Ishikawa (cell line): ENCODE measurements at regions not wholly inside any gene's neighbourhood (a gene's known extent, or its start where the extent isn't known, plus 50 kb on each side); places are given as distances from the start of the nearest gene placed in this dataset.

Source experiments
- CEBPB ChIP-seq: IDR thresholded peaks from 2 replicates; pipeline ENCODE4 v1.6.1; 2012
- CREB1 ChIP-seq: IDR thresholded peaks from 2 replicates; pipeline ENCODE4 v1.6.1; 2012; ENCODE audit warnings: low read depth
- EGR1 ChIP-seq: IDR thresholded peaks from 2 replicates; pipeline ENCODE4 v1.6.1; 2012
- EP300 ChIP-seq: IDR thresholded peaks from 2 replicates; pipeline ENCODE4 v1.6.1; 2012; ENCODE audit warnings: borderline replicate concordance
- FOXM1 ChIP-seq: IDR thresholded peaks from 2 replicates; pipeline ENCODE4 v1.6.1; 2012; ENCODE audit warnings: low read depth, borderline replicate concordance
- NFIC ChIP-seq: IDR thresholded peaks from 2 replicates; pipeline ENCODE4 v1.6.1; 2012
- RAD21 ChIP-seq: IDR thresholded peaks from 2 replicates; pipeline ENCODE4 v1.6.1; 2012; ENCODE audit warnings: low read depth
- REST ChIP-seq: IDR thresholded peaks from 2 replicates; pipeline ENCODE4 v1.6.1; 2012; ENCODE audit warnings: low read depth, mild to moderate bottlenecking
- TAF1 ChIP-seq: IDR thresholded peaks from 2 replicates; pipeline ENCODE4 v1.6.1; 2012; ENCODE audit warnings: low read depth, mild to moderate bottlenecking
- TCF12 ChIP-seq: IDR thresholded peaks from 2 replicates; pipeline ENCODE4 v1.6.1; 2012; ENCODE audit warnings: low read depth
- TEAD4 ChIP-seq: IDR thresholded peaks from 2 replicates; pipeline ENCODE4 v1.6.1; 2012
- USF1 ChIP-seq: IDR thresholded peaks from 2 replicates; pipeline ENCODE4 v1.6.1; 2012
- YY1 ChIP-seq: IDR thresholded peaks from 2 replicates; pipeline ENCODE4 v1.6.1; 2012; ENCODE audit warnings: low read depth
- ZBTB7A ChIP-seq: IDR thresholded peaks from 2 replicates; pipeline ENCODE4 v1.6.1; 2012; ENCODE audit warnings: low read depth
- TF ChIP-seq, protein P1 (sequence below): IDR thresholded peaks from 2 replicates; pipeline ENCODE4 v1.6.1; 2012

DNA sequence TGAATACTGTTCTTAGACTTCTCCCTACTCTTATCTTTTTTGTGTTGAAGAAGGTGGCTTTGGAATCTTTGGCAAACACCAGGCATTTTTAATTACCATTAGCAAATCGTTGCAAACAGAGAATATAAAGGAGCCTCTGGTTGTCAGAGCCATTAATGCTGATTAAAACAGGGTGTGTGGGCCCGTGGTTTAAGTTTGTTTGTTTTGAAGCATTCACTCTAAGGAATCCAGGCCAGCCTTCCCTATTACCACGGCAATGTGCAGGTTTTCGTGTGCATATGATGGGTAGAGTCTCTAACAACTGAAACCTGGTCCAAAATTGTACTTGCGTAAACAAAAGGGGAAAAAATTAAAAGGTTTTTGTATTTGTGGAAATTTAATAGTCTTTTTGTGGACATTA, 141.2 kb upstream of the GMNC start:
- TF ChIP-seq TAF1 (no peak), TCF12 (no peak), EP300 (no peak), RAD21 (no peak)

DNA sequence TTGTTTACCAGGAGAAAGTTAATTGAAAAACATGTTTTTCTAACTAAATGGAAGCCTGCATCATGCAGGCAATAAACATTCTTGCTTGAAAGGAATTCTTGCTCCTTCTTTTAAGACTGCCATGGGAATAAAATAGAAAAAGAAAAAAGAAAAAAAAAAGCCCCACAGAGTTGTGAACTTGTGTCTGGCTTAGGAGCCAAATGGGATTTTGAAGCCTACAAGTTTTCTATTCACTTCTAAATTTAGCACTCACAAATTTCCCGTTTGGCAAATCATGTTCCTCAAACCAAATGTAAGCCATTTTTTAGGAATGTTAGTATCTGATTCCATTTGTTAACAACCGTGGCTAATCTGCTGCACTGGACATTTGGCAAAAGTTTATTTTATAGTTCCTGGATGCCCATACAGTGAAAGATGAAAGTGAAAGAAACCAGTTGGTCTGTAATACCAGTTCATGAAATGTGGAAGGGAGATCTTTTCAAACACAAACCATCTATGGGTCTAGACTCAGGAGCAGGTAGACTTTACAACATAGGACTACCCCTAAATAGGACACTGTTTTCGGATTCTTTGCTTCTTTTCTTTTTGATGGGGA, 133.8 kb upstream of the GMNC start:
- TF ChIP-seq USF1, result no peak
- TF ChIP-seq ZBTB7A, result no peak

GRCh38 chr3:190995156-190995555, 132.7 kb upstream of the GMNC start:
- TF ChIP-seq, protein P1, sequence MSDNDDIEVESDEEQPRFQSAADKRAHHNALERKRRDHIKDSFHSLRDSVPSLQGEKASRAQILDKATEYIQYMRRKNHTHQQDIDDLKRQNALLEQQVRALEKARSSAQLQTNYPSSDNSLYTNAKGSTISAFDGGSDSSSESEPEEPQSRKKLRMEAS, result no peak
- TF ChIP-seq EGR1, result no peak
- no peak for TF ChIP-seq TAF1
- no peak for TF ChIP-seq CEBPB
- TF ChIP-seq ZBTB7A, result no peak
- no peak for TF ChIP-seq TCF12
- no peak for TF ChIP-seq CREB1
- no peak for TF ChIP-seq NFIC
- no peak for TF ChIP-seq USF1
- no peak for TF ChIP-seq REST
- no peak for TF ChIP-seq YY1
- no peak for TF ChIP-seq EP300
- TF ChIP-seq TEAD4, result no peak
- no peak for TF ChIP-seq RAD21
- no peak for TF ChIP-seq FOXM1

- TF ChIP-seq TEAD4 (no peak), CREB1 (no peak), NFIC (no peak), ZBTB7A (no peak), RAD21 (no peak), EP300 (no peak)
- TF ChIP-seq, protein P1, result no peak
Observed at GRCh38 chr3:190990898-190991297, 128.4 kb upstream of the GMNC start.

DNA sequence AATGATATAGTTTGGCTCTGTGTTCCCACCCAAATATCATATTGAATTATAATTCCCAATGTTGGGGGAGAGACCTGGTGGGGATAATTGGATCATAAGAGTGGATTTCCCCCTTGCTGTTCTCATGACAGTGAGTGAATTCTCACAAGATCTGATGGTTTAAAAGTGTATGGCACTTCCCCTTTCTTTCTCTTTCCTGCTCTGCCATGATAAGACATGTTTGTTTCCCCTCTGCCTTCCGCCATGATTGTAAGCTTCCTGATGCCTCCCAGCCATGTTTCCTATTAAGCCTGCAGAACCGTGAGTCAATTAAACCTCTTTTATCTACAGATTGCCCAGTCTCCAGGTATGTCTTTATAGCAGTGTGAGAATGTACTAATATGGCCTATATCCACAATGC, 126.7 kb upstream of the GMNC start:
- TF ChIP-seq TEAD4 (no peak), NFIC (no peak), FOXM1 (no peak)
- TF ChIP-seq, protein P1, result no peak

DNA sequence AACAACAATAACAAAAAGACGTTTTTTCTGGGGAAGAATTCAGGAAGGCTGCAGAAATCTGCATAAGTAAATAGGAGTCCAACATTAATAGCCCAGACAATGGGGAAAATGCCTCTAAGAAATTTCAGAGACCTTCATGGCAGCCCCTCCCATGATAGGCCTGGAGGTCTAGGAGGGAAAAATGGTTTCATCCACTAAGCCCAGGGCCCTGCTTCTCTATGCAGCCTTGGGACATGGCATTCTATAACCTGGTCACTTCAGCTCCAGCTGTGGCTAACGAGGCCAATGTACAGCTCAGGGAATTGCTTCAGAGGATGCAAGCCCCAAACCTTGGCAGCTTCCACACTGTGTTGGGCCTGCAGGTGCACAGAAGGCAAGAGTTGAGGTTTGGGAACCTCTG, 125.6 kb upstream of the GMNC start:
- TF ChIP-seq RAD21 (no peak), ZBTB7A (no peak), TAF1 (no peak), TEAD4 (no peak), CEBPB (no peak), TCF12 (no peak), EGR1 (no peak), REST (no peak), USF1 (no peak), FOXM1 (no peak), YY1 (no peak), CREB1 (no peak), NFIC (no peak), EP300 (no peak)
- TF ChIP-seq, protein P1, result no peak
